ENCODE measurements at regions not wholly inside any gene's neighbourhood (a gene's known extent, or its start where the extent isn't known, plus 50 kb on each side); places are given as distances from the start of the nearest gene placed in this dataset.
"Not testable (repeated sequence)": the region's sequence is repeated elsewhere in the genome, so short reads cannot be mapped to it uniquely, and the experiment has no call there.

DNA sequence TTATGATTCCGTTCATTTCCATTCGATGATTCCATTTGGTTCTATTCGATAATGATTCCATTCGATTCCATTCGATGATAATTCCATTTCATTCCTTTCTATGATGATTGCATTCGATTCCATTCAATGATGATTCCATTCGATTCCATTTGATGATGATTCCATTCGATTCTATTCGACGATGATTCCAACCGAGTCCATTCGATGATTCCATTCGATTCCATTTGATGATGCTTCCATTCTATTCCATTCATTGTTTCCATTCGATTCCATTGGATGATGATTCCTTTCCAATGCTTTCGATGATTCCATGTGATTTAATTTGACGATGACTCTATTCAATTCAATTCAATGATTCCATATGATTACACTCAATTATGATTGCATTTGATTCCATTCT lies 1093.5 kb downstream of the RPIA start:
- in situ Hi-C loops (cut with HindIII; ENCODE audit: low pct_unique_long_range_greater_than_20kb, low sequenced_read_pairs), result no loop called here
- no peak for DNase-seq (ENCODE audit: low read depth)

DNA sequence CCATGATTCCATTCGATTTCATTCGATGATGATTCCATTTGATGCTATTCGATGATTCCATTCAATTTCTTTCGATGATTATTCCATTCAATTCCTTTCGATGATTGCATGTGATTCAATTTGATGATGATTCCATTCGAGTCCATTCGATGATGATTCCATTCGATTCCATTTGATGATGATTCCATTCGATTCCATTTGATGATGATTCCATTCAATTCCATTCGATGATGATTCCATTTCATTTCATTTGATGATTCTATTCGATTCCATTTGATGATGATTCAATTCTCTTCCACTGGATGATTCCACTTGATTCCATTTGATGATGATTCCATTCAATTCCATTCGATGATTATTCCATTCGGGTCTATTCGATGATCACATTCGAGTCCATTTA lies 1094.1 kb downstream of the RPIA start:
- in situ Hi-C loops (cut with HindIII; ENCODE audit: low pct_unique_long_range_greater_than_20kb, low sequenced_read_pairs); DNase-seq (ENCODE audit: low read depth): not testable (repeated sequence)

DNA sequence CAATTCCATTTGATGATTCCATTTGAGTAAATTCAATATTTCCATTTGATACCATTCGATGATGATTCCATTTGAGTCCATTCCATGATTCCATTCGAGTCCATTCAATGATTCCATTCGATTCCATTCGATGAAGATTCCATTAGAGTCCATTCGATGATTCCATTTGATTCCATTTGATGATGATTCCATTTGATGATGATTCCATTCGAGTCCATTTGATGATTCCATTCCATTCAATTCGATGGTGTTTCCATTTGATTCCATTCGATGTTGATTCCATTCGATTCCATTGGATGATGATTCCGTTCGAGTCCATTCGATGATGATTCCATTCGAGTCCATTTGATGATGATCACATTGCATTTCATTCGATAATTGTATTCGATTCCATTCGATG lies 1095.2 kb downstream of the RPIA start:
- DNase-seq (ENCODE audit: low read depth); in situ Hi-C loops (cut with HindIII; ENCODE audit: low pct_unique_long_range_greater_than_20kb, low sequenced_read_pairs): not testable (repeated sequence)

DNA sequence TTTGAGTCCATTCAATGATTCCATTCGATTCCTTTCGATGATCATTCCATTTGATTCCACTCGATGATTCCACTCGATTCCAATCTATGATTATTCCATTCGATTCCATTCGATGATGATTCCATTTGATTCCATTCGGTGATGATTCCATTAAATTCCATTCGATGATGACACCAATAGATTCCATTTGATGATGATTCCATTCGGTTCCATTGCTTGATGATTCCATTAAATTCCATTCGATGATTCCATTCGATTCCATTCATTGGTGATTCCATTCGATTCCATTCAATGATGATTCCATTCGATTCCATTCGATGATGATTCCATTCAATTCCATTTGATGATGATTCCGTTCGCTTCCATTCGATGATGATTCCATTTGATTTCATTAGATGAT lies 1104.1 kb downstream of the RPIA start:
- DNase-seq (ENCODE audit: low read depth); in situ Hi-C loops (cut with HindIII; ENCODE audit: low pct_unique_long_range_greater_than_20kb, low sequenced_read_pairs): not testable (repeated sequence)

DNA sequence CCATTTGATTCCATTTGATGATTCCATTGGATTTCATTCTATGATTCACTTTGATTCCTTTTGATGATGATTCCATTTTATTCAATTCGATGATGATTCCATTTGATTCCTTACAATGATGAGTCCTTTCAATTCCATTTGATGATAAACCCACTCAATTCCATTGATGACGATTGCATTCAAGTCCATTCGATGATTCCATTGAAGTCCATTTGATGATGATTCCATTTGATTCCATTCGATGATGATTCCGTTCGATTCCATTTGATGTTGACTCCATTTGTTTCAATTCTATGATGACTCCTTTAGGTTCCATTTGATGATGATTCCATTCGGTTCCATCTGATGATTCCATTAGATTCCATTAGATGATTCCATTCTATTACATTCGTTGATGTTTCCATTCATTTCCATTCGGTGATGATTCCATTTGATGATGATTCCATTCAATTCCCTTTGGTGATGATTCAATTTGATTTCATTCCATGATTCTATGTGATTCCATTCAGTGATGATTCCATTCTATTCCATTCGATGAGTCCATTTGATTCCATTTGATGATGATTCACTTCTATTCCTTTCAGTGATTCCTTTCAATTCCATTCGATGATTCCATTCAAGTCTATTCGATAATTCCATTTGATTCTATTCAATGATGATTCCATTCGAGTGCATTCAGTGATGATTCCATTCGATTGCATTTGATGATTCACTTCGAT lies 1106.0 kb downstream of the RPIA start:
- in situ Hi-C loops (cut with HindIII; ENCODE audit: low pct_unique_long_range_greater_than_20kb, low sequenced_read_pairs), result no loop called here
- DNase-seq (ENCODE audit: low read depth), result no peak

DNA sequence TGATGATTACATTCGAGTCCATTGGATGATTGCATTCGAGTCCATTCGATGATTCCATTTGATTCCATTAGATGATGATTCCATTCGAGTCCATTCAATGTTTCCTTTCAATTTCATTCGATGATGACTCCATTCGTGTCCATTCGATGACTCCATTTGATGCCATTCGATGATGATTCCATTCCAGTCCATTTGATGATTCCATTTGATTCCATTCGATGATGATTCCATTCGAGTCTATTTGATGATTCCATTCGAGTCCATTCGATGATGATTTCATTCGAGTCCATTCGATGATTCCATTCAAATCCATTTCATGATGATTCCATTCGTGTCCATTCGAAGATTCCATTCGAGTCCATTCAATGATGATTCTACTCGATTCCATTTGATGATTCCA lies 1109.7 kb downstream of the RPIA start:
- DNase-seq (ENCODE audit: low read depth); in situ Hi-C loops (cut with HindIII; ENCODE audit: low pct_unique_long_range_greater_than_20kb, low sequenced_read_pairs): not testable (repeated sequence)

DNA sequence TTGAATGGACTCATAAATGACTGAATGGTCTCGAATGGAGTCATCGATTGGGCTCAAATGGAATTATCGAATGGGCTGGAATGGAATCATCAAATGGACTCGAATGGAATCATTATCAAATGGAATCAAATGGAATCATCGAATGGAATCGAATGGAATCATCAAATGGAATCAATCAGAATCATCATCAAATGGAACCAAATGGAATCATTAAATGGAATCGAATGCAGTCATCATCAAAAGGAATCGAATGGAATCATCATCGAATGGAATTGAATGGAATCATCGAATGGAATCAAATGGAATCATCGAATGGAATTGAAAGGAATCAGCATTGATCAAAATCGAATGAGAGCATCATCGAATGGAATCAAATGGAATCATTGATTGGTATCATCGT lies 1114.9 kb downstream of the RPIA start:
- in situ Hi-C loops (cut with HindIII; ENCODE audit: low pct_unique_long_range_greater_than_20kb, low sequenced_read_pairs); DNase-seq (ENCODE audit: low read depth): not testable (repeated sequence)

DNA sequence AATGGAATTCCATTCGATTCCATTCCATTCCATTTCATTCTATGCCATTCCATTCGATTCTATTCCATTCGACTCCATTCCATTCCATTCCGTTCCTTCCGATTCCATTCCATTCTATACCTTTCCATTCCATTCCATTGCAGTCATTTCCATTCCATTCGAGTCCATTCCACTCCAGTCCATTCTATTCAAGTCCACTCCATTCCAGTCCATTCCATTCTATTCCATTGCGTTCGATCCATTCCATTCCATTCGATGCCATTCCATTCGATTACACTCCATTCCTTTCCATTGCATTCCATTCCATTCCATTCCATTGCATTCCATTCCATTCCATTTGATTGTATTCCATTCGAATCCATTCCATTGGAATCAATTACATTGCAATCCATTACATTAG lies 1119.8 kb downstream of the RPIA start:
- no peak for DNase-seq (ENCODE audit: low read depth)
- in situ Hi-C loops (cut with HindIII; ENCODE audit: low pct_unique_long_range_greater_than_20kb, low sequenced_read_pairs), result no loop called here

DNA sequence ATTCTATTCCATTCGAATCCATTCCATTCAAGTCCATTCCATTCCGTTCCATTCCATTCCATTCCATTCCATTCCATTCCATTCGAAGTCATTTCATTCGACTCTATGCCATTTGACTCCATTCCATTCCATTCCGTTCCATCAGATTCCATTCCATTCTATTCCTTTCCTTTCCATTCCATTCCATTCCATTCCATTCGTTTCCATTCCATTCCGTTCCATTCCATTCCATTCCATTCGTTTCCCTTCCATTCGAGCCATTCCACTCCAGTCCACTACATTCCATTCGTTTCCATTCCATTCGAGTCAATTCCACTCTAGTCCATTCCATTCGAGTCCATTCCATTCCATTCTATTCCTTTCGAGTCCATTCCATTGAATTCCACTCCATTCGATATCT lies 1120.4 kb downstream of the RPIA start:
- DNase-seq (ENCODE audit: low read depth); in situ Hi-C loops (cut with HindIII; ENCODE audit: low pct_unique_long_range_greater_than_20kb, low sequenced_read_pairs): not testable (repeated sequence)

DNA sequence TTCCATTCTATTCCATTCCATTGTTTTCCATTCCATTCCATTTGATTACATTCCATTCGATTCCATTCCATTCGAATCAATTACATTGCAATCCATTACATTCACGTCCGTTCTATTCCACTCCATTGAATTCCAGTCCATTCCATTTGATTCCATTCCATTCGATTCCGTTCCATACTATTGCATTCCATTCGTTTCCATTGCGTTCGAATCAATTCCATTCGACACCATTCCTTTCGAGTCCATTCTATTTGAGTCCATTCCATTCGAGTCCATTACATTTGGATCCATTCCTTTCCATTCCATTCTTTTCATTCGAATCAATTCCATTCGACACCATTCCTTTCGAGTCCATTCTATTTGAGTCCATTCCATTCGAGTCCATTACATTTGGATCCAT lies 1122.9 kb downstream of the RPIA start:
- DNase-seq (ENCODE audit: low read depth); in situ Hi-C loops (cut with HindIII; ENCODE audit: low pct_unique_long_range_greater_than_20kb, low sequenced_read_pairs): not testable (repeated sequence)

DNA sequence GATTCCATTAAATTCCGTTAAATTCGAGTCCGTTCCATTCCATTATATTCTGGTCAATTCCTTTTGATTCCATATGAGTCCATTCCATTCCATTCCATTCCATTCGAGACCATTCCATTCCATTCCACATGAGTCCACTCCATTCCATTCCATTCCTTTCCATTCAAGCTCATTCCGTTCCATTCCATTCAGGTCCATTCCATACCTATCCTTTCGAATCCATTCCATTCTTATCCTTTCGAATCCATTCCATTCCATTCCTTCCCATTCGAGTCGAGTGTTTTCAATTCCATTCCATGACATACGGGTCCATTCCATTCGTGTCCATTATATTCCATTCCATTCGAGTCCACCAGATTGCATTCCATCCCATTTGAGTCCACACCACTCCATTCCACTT lies 1127.4 kb downstream of the RPIA start:
- in situ Hi-C loops (cut with HindIII; ENCODE audit: low pct_unique_long_range_greater_than_20kb, low sequenced_read_pairs), result no loop called here
- DNase-seq (ENCODE audit: low read depth), result no peak

DNA sequence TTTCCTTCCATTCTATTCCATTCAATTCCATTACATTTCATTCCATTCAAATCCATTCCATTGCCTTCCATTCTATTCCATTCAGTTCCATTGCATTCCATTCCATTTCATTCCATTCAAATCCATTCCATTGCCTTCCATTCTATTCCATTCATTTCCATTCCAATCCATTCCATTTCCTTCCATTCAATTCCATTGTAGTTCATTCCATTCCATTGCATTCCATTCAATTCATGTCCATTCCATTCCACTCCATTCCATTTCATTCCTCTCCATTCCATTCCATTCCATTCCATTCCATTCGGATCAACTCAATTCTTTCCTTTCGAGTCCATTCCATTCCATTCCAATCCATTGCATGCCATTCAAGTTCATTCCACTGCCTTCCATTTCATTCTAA lies 1128.3 kb downstream of the RPIA start:
- DNase-seq (ENCODE audit: low read depth), result no peak
- in situ Hi-C loops (cut with HindIII; ENCODE audit: low pct_unique_long_range_greater_than_20kb, low sequenced_read_pairs), result no loop called here

DNA sequence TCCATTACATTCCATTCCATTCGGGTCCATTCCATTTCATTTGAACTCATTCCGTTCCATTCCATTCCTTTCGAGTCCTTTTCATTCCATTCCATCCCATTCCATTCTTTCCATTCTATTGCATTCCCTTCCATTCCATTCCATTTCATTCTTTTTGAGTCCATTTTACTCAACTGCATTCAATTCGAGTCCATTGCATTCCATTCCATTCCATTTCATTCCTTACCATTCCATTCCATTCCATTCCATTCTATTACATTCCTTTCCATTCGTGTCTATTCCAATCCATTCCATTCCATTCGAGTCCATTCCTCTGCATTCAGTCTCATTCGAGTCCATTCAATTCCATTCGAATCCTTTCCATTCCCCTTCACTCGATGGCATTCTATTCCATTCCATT lies 1128.8 kb downstream of the RPIA start:
- in situ Hi-C loops (cut with HindIII; ENCODE audit: low pct_unique_long_range_greater_than_20kb, low sequenced_read_pairs), result no loop called here

DNA sequence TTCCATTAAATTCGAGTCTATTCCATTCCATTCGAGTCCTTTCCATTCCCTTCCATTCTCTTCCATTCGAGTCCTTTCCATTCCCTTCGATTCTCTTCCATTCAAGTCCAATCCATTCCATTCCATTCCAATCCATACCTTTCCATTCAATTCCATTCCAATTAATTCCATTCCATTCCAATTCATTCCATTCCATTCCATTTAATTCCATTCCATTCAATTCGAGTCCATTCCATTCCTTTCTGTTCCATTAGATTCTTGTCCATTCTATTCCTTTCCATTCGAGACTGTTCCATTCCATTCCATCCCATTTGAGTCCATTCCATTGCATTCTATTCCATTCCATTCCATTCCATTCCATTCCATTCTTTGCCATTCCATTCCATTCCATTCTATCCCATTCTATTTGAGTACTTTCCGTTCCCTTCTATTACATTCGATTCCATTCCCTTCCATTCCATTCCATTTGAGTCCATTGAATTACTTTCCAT lies 1130.0 kb downstream of the RPIA start:
- in situ Hi-C loops (cut with HindIII; ENCODE audit: low pct_unique_long_range_greater_than_20kb, low sequenced_read_pairs), result no loop called here
- no peak for DNase-seq (ENCODE audit: low read depth)

More for the DNA sequence above, 1128.8 kb downstream of the RPIA start:
- no peak for DNase-seq (ENCODE audit: low read depth)

DNA sequence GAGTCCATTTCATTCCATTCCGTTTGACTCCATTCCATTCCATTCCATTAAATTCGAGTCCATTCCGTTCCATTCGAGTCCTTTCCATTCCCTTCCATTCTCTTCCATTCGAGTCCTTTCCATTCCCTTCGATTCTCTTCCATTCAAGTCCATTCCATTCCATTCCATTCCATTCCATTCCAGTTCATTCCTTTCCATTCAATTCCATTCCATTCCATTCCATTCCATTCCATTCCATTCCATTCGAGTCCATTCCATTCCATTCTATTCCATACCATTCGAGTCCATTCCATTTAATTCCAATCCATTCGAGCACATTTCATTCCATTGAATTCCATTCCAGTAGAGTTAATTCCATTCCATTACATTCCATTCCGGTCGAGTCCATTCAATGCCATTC lies 1130.9 kb downstream of the RPIA start:
- DNase-seq (ENCODE audit: low read depth); in situ Hi-C loops (cut with HindIII; ENCODE audit: low pct_unique_long_range_greater_than_20kb, low sequenced_read_pairs): not testable (repeated sequence)

DNA sequence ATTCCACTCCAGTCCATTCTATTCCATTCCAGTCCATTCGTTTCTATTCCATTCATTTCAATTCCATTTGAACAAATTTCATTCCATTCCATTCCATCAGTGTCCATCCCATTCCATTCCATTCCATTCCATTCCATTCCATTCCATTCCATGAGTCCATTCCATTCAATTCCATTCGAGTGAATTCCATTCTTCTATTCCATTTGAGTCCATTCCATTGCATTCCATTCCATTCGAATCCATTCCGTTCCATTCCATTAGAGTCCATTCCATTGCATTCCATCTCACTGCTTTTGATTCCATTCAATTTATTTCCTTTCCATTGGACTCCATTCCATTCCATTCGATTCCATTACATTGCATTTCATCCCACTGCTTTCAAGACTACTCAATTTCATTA lies 1132.1 kb downstream of the RPIA start:
- no peak for DNase-seq (ENCODE audit: low read depth)
- in situ Hi-C loops (cut with HindIII; ENCODE audit: low pct_unique_long_range_greater_than_20kb, low sequenced_read_pairs), result no loop called here

DNA sequence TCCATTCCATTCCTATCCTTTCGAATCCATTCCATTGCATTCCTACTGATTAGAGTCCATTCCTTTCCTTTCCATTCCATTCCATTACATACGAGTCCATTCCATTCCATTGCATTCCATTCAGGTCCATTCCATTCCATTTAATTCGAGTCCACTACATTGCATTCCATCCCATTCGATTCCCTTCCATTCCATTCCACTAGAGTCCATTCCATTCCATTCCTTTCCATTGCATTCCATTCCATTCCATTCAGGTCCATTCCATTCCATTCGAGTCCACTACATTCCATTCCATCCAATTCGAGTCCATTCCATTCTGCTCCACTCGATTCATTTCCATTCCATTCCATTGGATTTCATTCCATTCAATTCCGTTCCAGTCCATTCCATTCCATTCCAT lies 1133.6 kb downstream of the RPIA start:
- in situ Hi-C loops (cut with HindIII; ENCODE audit: low pct_unique_long_range_greater_than_20kb, low sequenced_read_pairs), result no loop called here
- no peak for DNase-seq (ENCODE audit: low read depth)

DNA sequence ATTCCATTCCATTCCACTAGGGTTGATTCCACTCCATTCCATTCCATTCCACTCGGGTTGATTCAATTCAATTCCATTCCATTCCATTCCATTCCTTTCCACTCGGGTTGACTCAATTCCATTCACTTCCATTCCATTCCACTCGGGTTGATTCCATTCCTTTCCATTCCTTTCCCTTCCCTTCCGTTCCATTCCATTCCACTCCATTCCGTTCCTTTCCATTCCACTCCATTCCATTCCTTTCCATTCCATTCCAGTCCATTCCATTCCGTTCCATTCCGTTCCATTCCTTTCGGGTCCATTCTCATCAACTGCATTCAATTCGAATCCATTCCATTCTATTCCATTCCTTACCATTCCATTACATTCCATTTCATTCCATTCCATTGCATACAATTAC lies 1135.3 kb downstream of the RPIA start:
- DNase-seq (ENCODE audit: low read depth); in situ Hi-C loops (cut with HindIII; ENCODE audit: low pct_unique_long_range_greater_than_20kb, low sequenced_read_pairs): not testable (repeated sequence)

DNA sequence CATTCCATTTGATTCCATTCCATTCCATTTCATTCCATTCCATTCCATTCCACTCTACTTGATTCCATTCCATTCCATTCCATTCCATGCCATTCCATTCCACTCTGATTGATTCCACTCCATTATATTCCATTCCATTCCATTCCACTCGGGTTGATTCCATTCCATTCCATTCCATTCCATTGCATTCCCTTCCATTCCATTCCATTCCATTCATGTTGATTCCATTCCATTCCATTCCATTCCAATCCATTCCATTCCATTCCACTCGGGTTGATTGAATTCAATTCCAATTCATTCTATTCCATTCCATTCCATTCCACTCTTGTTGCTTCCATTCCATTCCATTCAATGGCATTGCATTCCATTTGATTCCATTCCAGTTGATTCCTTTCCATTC lies 1136.4 kb downstream of the RPIA start:
- DNase-seq (ENCODE audit: low read depth); in situ Hi-C loops (cut with HindIII; ENCODE audit: low pct_unique_long_range_greater_than_20kb, low sequenced_read_pairs): not testable (repeated sequence)

DNA sequence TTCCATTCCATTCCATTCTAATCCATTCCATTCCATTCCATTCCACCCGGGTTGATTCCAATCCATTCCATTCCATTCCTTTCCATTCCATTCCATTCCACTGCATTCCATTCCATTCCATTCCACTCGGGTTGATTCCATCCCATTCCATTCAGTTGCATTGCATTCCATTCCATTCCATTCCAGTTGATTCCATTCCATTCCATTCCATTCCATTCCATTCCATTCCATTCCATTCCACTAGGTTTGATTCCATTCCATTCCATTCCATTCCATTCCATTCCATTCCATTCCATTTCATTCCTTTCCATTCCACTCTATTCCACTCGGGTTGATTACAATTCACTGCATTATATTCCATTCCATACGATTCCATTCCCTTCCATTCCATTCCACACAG lies 1136.9 kb downstream of the RPIA start:
- in situ Hi-C loops (cut with HindIII; ENCODE audit: low pct_unique_long_range_greater_than_20kb, low sequenced_read_pairs); DNase-seq (ENCODE audit: low read depth): not testable (repeated sequence)

Measured in Caki2 (cell line).